ENCODE measurements at regions not wholly inside any gene's neighbourhood (a gene's known extent, or its start where the extent isn't known, plus 50 kb on each side); places are given as distances from the start of the nearest gene placed in this dataset.

GRCh38 chr2:76283350-76283749 lies 572.6 kb upstream of the GCFC2 start:
- TF ChIP-seq ZNF37A (tag by site-specific recombination; IDR thresholded peaks at IDR 0.05) (no peak), ZBTB49 (tag by site-specific recombination; IDR thresholded peaks at IDR 0.05; ENCODE audit: low read depth) (no peak), KLF10 (tag by site-specific recombination; IDR thresholded peaks at IDR 0.05) (no peak)

All from HEK293 (cell line).